A673 (cell line): ENCODE measurements at regions not wholly inside any gene's neighbourhood (a gene's known extent, or its start where the extent isn't known, plus 50 kb on each side); places are given as distances from the start of the nearest gene placed in this dataset.

Experiments used
- BruUV-seq: library from RNA; stranded (reverse); fragments of 400-500 nt; replicated peaks from 2 replicates; lab custom pipeline; 2021; lab: Mats Ljungman, UMichigan
- CTCF ChIA-PET: fragments of 300-600 bp; sonication (Branson Sonifier 250); formaldehyde crosslinking; loops from one replicate; lab custom pipeline; 2022; ENCODE audit warnings: antibody characterized with exemption; lab: Charles Lee
- POLR2A ChIA-PET: fragments of 300-600 bp; sonication (Branson Sonifier 250); formaldehyde crosslinking; loops from one replicate; lab custom pipeline; 2022; ENCODE audit warnings: antibody characterized with exemption; ENCODE audit not compliant: low non-redundant PET; lab: Charles Lee
- DNase-seq: peaks from one replicate; pipeline ENCODE4 v3.0.0-alpha.2; 2015; ENCODE audit warnings: low spot score
- H3K27ac ChIP-seq: fragments of 200-600 bp; sonication (generic); 2 replicates; pipeline ENCODE4 v1.5.1; 2016; ENCODE audit warnings: mixed run types, low read depth, mild to moderate bottlenecking, mixed read lengths, antibody characterized with exemption, low read length; ENCODE audit not compliant: poor library complexity, severe bottlenecking
- H3K27me3 ChIP-seq: fragments of 200-600 bp; sonication (generic); replicated peaks from 2 replicates; pipeline ENCODE4 v1.6.1; 2017; ENCODE audit warnings: mixed run types, low read depth, mild to moderate bottlenecking, mixed read lengths, antibody characterized with exemption, low read length; ENCODE audit not compliant: insufficient read depth, poor library complexity
- H3K36me3 ChIP-seq: fragments of 200-600 bp; sonication (generic); 2 replicates; pipeline ENCODE4 v1.6.1; 2016; ENCODE audit warnings: mixed run types, mild to moderate bottlenecking, mixed read lengths, antibody characterized with exemption, low read length; ENCODE audit not compliant: insufficient read depth, poor library complexity, severe bottlenecking
- H3K4me1 ChIP-seq: fragments of 200-600 bp; sonication (generic); 2 replicates; pipeline ENCODE4 v1.6.1; 2017; ENCODE audit warnings: mixed run types, mild to moderate bottlenecking, mixed read lengths, antibody characterized with exemption, low read length; ENCODE audit not compliant: insufficient read depth, poor library complexity, severe bottlenecking
- H3K4me3 ChIP-seq: fragments of 200-600 bp; sonication (generic); 2 replicates; pipeline ENCODE4 v1.5.1; 2016; ENCODE audit warnings: low read depth, mixed run types, mild to moderate bottlenecking, mixed read lengths, low read length; ENCODE audit not compliant: poor library complexity, severe bottlenecking
- H3K9me3 ChIP-seq: fragments of 200-600 bp; sonication (generic); 2 replicates; pipeline ENCODE4 v1.6.1; 2016; ENCODE audit warnings: mixed run types, low read depth, mild to moderate bottlenecking, mixed read lengths, antibody characterized with exemption, low read length; ENCODE audit not compliant: poor library complexity, severe bottlenecking
- EZH2 ChIP-seq: fragments of 200-600 bp; sonication (generic); IDR thresholded peaks from 2 replicates; pipeline ENCODE4 v1.6.1; 2017; ENCODE audit warnings: borderline replicate concordance, low read depth, mild to moderate bottlenecking, mixed read lengths, antibody characterized with exemption, low read length; ENCODE audit not compliant: poor library complexity, severe bottlenecking
- intact Hi-C: fragments of 100-400 bp; cut with micrococcal nuclease; formaldehyde crosslinking; loops from one replicate; pipeline ENCODE4 v1.10.0; 2022; ENCODE audit not compliant: unreplicated experiment
- TF ChIP-seq, protein P1 (sequence below): fragments of 300-800, 200-600 bp; sonication (generic); conservative IDR thresholded peaks from 2 replicates; pipeline ENCODE4 v1.5.1; 2017; ENCODE audit warnings: low read depth, mild to moderate bottlenecking, antibody characterized with exemption, low read length, moderate library complexity, mixed read lengths

GRCh38 chr2:114039677-114040076 lies 149.8 kb downstream of the ACTR3 start:
- H3K4me1 ChIP-seq = no peaks in the 10 kb centered on the region
- no peak overlapping the region for H3K4me3 ChIP-seq
- no peak overlapping the region for H3K27ac ChIP-seq
- intact Hi-C loops = no loop called here
- no peaks in the 10 kb centered on the region for H3K27me3 ChIP-seq
- TF ChIP-seq, protein P1, sequence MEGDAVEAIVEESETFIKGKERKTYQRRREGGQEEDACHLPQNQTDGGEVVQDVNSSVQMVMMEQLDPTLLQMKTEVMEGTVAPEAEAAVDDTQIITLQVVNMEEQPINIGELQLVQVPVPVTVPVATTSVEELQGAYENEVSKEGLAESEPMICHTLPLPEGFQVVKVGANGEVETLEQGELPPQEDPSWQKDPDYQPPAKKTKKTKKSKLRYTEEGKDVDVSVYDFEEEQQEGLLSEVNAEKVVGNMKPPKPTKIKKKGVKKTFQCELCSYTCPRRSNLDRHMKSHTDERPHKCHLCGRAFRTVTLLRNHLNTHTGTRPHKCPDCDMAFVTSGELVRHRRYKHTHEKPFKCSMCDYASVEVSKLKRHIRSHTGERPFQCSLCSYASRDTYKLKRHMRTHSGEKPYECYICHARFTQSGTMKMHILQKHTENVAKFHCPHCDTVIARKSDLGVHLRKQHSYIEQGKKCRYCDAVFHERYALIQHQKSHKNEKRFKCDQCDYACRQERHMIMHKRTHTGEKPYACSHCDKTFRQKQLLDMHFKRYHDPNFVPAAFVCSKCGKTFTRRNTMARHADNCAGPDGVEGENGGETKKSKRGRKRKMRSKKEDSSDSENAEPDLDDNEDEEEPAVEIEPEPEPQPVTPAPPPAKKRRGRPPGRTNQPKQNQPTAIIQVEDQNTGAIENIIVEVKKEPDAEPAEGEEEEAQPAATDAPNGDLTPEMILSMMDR = no peak
- TF ChIP-seq EZH2 = no peak
- ChIA-PET CTCF (no interaction called here), POLR2A (no interaction called here)
- no peaks in the 10 kb centered on the region for H3K9me3 ChIP-seq
- H3K36me3 ChIP-seq = no peaks in the 10 kb centered on the region
- DNase-seq = no peak
- BruUV-seq = no TSS peak

GRCh38 chr2:114040826-114041225 lies 150.9 kb downstream of the ACTR3 start:
- DNase-seq = no peak
- H3K4me1 ChIP-seq = no peaks in the 10 kb centered on the region
- TF ChIP-seq, protein P1 = no peak
- no peak for TF ChIP-seq EZH2
- CTCF ChIA-PET = no interaction called here
- no TSS peak for BruUV-seq
- POLR2A ChIA-PET = no interaction called here
- H3K9me3 ChIP-seq = no peaks in the 10 kb centered on the region
- intact Hi-C loops = no loop called here
- H3K36me3 ChIP-seq = no peaks in the 10 kb centered on the region
- no peak overlapping the region for H3K4me3 ChIP-seq
- no peak overlapping the region for H3K27ac ChIP-seq
- H3K27me3 ChIP-seq = no peaks in the 10 kb centered on the region

GRCh38 chr2:114044985-114045384 lies 155.1 kb downstream of the ACTR3 start:
- Histone ChIP-seq H3K27me3 (no peaks in the 10 kb centered on the region), H3K4me3 (no peak overlapping the region), H3K27ac (no peak overlapping the region), H3K4me1 (no peaks in the 10 kb centered on the region), H3K9me3 (no peaks in the 10 kb centered on the region), H3K36me3 (no peaks in the 10 kb centered on the region)
- DNase-seq = no peak
- intact Hi-C loops = no loop called here
- BruUV-seq = no TSS peak
- no peak for TF ChIP-seq EZH2
- TF ChIP-seq, protein P1 = no peak
- ChIA-PET POLR2A (no interaction called here), CTCF (no interaction called here)
